HT-29 (cell line): ENCODE measurements at regions not wholly inside any gene's neighbourhood (a gene's known extent, or its start where the extent isn't known, plus 50 kb on each side); places are given as distances from the start of the nearest gene placed in this dataset.
A peak's percentile ranks its signal among the peaks of the same experiment; 100 is the strongest.
"Not testable (repeated sequence)": the region's sequence is repeated elsewhere in the genome, so short reads cannot be mapped to it uniquely, and the experiment has no call there.

Experiments
- DNase-seq: peaks from one replicate; pipeline ENCODE4 v3.0.0-alpha.2; 2015; ENCODE audit warnings: low spot score

GRCh38 chr22:35138521-35138920 is 72.6 kb downstream of the ISX start:
- DNase-seq = no peak

- DNase-seq = no peak
Measured at GRCh38 chr22:35140879-35141745, 75.2 kb downstream of the ISX start.

DNA sequence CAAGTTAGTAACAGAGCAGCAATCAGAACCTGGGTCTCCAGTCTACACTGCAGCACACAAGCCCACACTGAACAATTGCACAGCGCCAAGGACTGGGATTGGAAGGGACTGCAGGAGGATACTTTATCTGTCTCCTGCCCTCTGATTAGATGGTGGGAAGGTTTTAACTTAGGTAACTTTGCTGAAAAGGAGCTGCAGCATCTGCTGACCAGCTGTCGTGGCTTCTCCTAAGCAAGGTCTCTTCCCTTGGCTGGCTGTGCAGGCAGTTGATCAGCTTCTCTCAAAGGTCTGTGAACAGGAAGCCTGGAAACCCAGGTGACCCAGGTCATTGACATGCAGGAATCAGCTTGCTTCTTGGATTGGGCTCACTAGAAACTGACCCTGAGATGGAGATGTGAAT is 82.4 kb downstream of the ISX start:
- no peak for DNase-seq

GRCh38 chr22:35148866-35149548 is 83.0 kb downstream of the ISX start:
- DNase-seq = no peak

GRCh38 chr22:35150183-35151107 is 84.5 kb downstream of the ISX start:
- DNase-seq = peak; percentile 56

GRCh38 chr22:35152316-35152715 is 86.4 kb downstream of the ISX start:
- no peak for DNase-seq

DNA sequence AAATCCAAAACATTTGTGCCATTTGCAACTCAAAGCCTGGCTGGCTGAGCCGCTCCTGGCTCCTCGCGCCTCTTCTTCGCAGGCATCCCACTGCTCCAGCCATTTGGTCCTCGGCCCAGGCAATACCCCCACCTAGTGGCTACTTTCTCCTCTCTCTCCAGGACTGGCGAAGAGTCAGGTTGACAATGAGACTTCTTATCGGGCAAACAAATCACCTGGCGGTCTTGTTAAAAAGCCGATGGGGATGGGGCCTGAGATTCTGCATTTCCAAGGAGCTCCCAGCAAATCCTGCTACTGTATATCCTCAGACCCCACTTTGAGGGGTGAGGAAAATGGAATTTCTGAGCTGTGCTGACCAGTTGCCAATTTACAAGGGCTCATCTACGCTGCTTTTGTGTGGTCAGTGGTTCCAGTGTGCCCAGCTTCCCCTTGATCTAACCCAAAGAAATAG is 89.0 kb downstream of the ISX start:
- DNase-seq = peak; percentile 52

- DNase-seq = no peak
Measured at GRCh38 chr22:35155403-35156025, 89.6 kb downstream of the ISX start.

DNA sequence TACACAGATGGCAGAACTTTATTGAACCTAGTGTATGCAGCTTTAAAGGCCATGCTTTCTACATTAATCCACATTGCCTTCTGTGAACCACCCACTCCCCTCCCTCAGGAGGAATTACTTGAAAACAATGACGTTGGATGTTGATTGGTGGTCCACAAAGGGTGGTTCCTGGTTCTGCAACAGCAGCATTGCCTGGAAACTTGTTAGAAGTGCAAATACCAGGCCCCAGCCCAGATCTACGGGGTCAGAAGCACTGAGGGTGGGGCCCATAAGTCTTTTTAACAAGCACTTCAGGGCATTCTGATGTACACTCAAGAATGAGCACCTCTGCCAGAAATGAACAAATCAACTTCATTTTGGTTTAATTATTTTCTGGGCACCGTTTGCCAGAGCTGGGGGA is 91.0 kb downstream of the ISX start:
- no peak for DNase-seq

DNA sequence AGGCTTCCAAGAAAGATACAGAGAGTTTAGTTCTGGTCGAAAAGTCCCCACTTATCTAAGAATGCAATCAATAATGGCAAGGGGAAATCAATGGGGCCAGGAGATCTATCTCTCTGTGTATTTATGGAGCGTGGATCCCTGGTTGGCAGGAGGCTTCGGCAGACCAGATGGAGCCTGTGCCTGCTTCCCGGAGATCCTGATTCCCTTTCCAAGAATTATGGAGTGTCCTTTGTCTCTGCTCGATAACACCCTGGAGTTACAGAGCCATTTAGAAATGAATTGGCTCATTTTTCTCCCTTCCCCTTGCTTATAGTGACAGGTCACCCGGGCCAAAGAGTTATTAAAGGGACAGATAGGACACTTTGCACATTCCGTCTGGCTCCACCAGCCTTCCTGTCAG is 92.4 kb downstream of the ISX start:
- DNase-seq = no peak

GRCh38 chr22:35159343-35159742 is 93.4 kb downstream of the ISX start:
- no peak for DNase-seq

DNA sequence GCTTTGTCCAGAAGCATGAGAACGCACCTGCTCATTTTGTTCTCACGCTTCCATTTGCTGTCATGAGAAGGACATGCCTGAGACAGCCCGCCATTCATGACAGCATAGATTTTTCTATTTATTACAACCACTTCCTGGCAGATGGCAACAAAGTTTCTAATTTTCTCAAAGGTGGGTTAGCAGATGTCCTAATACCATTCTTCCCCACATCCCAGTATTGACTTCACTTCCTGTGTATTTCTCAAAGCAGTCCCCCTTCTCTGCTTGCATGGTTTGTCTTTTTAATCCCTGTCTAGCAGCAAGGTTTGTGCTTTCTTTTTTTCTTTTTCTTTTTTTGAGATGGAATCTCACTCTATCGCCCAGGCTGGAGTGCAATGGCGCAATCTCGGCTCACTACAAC is 94.3 kb downstream of the ISX start:
- DNase-seq = no peak

DNA sequence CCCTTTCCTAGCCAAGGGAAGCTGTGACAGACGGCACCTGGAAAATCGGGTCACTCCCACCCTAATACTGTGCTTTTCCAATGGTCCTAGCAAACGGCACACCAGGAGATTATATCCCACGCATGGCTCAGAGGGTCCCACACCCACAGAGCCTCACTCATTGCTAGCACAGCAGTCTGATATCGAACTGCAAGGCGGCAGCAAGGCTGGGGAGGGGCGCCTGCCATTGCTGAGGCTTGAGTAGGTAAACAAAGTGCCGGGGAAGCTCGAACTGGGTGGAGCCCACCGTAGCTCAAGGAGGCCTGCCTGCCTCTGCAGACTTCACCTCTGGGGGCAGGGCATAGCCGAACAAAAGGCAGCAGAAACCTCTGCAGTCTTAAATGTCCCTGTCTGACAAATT is 91.4 kb upstream of the HMGXB4 start:
- DNase-seq = not testable (repeated sequence)

DNA sequence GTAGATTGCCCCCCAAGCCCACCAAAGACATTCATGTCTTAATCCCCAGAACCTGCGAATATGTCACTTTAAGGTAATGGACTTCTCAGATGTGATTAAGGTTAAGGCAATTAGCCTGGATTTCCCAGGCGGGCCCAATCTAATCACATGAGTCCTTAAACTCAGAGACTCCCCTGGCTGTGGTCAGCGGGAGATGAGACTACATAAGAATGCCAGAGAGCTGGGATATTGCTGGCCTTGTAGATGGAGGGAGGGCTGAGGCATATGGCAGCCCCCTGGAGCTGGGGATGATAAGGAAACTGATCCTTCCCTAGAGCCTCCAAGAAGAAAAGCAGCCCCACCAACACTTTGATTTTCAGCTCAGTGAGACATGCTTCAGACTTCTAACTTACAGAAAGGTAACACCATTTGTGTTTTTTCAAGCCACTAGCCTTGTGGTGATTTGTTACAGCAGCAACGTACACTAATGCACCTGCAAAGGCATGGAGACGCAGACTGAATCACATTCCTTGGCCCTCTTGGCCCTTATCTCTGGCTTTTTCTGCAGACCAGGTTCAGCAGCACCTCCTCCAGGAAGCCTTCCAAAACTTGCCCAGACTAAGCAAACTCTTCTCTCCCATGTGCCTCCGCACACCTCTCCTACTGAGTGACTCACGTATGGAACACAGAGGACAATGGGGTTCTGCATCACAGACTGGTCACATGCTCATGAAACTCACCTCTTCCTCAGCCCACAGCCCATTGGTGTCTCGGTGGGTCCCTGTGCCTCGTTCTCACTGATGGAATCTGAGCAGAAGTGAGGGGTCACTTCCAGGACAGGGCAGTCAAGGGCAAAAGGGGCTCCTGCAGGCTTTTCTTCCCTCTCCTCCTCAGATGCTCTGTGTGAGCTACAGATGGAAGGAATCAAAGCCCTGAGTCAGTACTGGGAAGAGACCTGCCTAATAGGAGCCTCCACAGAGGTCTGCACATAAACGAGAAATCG is 86.3 kb upstream of the HMGXB4 start:
- DNase-seq = no peak

DNA sequence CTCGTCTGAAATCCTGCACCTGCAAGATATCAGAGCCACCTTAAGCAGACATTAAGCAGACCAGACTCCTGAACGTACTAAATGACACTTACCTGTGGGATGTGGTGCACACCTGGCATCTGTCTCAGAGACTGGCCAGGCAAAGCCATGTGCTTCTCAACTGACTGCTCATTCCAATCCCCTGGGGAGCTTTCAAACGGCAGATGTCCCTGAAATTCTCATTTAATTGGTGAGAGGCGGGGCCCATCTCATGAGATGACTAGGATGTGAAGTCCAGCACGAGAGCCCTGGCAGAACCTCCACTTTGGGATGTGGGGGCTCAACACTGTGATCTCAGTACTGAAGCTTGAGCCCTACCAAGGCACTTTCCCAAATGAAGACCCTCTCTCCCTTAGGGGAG is 84.9 kb upstream of the HMGXB4 start:
- no peak for DNase-seq

- DNase-seq = no peak
Measured at GRCh38 chr22:35173655-35174054, 83.6 kb upstream of the HMGXB4 start.

GRCh38 chr22:35174401-35175038 is 82.8 kb upstream of the HMGXB4 start:
- DNase-seq = no peak

DNA sequence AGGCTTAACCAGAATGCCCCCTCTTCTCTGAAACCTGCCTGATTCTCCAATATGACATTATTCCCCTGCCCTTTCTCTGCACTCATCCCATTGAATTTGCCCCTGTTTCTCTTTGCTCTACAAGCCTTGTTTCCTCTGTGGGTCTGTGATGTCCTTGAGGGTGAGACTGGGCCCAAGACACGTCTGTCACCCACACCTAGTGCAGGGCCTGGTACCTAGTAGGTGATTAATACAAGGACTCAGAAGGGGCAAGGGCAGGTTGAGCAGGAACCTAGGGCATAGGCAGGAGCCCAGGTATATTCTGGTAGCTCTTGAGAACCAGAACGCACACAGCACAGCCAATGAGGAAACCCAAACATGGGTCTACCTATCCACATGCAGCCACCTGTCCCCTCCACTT is 81.9 kb upstream of the HMGXB4 start:
- no peak for DNase-seq

DNA sequence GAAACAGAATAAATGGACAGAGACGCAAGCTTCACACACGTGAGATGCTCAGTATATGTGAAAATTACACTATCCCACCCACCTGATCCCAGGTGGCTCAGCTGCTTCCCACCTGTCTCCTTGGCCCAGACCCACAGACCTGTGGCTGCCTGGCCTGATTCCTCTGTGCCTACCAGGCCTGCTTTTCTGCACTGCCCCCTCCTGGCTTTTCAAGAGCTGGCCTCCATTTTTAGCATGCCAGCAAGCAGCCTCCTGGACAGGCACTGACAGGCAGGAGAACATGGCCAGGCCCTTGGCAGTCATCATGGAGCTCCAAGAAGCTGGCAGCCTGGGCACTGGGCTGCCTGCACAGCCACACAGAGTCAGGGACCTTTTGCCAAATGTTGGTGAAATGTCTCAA is 79.5 kb upstream of the HMGXB4 start:
- DNase-seq = no peak

GRCh38 chr22:35178446-35178845 is 78.8 kb upstream of the HMGXB4 start:
- no peak for DNase-seq
